Muscle layer of duodenum (tissue), 2 donors: ENCODE measurements at regions not wholly inside any gene's neighbourhood (a gene's known extent, or its start where the extent isn't known, plus 50 kb on each side); places are given as distances from the start of the nearest gene placed in this dataset.

Experiments
- H3K27ac ChIP-seq: one replicate; pipeline ENCODE4 v1.7.0; 2013; ENCODE audit warnings: mild to moderate bottlenecking, low read length
- H3K27me3 ChIP-seq: one replicate; pipeline ENCODE4 v1.7.0; 2013; ENCODE audit warnings: low read depth, mild to moderate bottlenecking, control low read depth, low read length
- H3K36me3 ChIP-seq, 2 donors: one replicate each; pipeline ENCODE4 v1.7.0; 2013; ENCODE audit warnings: low read length in 2 of 2, control low read depth in 1 of 2, mild to moderate bottlenecking in 1 of 2; ENCODE audit not compliant: insufficient read depth in 2 of 2, control insufficient read depth in 1 of 2
- H3K4me1 ChIP-seq, 2 donors: one replicate each; pipeline ENCODE4 v1.7.0; 2013; ENCODE audit warnings: low read length in 2 of 2, mild to moderate bottlenecking in 2 of 2, control low read depth in 1 of 2, moderate library complexity in 1 of 2; ENCODE audit not compliant: insufficient read depth in 2 of 2, control insufficient read depth in 1 of 2
- H3K4me3 ChIP-seq, 2 donors: one replicate each; pipeline ENCODE4 v1.7.0; 2013; ENCODE audit warnings: low read length in 2 of 2, low read depth in 1 of 2, mild to moderate bottlenecking in 1 of 2
- H3K9me3 ChIP-seq, 2 donors: one replicate each; pipeline ENCODE4 v1.7.0; 2013; ENCODE audit warnings: low read length in 2 of 2, control low read depth in 1 of 2, mild to moderate bottlenecking in 1 of 2; ENCODE audit not compliant: control insufficient read depth in 1 of 2
- donor health status: healthy.

DNA sequence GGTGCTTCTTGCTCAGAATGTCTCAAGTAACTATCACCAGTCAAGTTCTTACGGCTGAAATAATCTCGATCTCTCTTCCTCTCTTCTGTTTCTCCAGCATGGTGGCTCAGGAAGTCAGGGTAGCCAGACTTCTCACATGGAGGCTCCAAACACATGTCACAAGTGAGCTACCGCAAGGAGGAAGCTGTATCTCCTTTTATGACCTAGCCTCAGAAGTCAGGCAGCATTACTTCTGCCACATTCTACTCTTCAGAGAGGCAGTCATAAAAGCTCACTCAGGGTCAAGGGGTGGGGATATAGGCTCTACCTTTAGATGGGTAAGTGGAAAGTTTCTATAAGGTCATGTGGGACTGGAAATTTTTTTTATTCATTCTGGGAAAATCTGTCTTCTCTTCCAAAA is 86.6 kb upstream of the NEO1 start:
- no peaks in the 10 kb centered on the region for H3K4me1 ChIP-seq
- no peak overlapping the region for H3K27ac ChIP-seq
- no peak overlapping the region for H3K4me3 ChIP-seq
- no peaks in the 10 kb centered on the region for H3K36me3 ChIP-seq
- H3K9me3 ChIP-seq: no peaks in the 10 kb centered on the region
- no peaks in the 10 kb centered on the region for H3K27me3 ChIP-seq

DNA sequence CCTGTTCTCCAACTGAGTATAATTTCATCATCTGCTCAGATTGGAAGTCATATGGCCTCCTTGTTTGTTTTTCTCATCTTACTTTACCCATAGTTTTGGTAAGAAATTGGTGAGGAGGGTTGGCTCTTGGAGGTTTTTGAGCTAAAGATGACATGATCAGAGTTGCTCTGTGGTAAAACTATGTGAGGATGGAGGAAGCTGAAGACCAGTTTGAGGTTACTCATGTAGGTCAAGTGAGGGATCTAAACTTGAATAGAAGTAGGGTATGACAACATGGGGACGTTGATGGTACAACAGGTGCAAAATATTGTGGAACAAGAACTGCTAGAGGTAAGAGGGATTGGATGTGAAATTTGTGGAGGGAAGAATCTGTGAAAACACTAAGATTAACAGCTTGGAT is 87.7 kb upstream of the NEO1 start:
- no peaks in the 10 kb centered on the region for H3K9me3 ChIP-seq
- no peaks in the 10 kb centered on the region for H3K27me3 ChIP-seq
- H3K4me1 ChIP-seq: no peaks in the 10 kb centered on the region
- H3K4me3 ChIP-seq: no peak overlapping the region
- H3K36me3 ChIP-seq: no peaks in the 10 kb centered on the region
- H3K27ac ChIP-seq: no peak overlapping the region

DNA sequence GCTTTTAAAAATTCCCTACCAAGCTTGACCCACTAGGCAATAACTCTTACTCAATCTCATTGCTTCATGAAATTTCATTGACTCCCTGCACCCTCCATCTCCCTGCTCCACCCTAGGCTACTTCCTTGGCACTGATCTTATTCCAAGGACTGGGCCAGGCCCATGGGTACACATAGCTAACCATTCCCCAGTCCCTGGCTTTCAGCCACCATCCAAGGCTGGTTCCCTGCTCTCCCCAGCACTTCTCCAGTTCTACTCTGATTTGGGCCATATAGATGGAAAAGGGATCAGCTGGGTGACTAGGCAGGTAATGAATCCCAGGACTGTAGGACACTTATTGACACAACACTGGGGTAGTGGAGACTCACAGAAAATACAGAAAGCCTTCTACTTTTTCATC is 88.1 kb upstream of the NEO1 start:
- Histone ChIP-seq H3K4me3 (no peak overlapping the region), H3K9me3 (no peaks in the 10 kb centered on the region), H3K4me1 (no peaks in the 10 kb centered on the region), H3K27ac (no peak overlapping the region), H3K27me3 (no peaks in the 10 kb centered on the region), H3K36me3 (no peaks in the 10 kb centered on the region)

DNA sequence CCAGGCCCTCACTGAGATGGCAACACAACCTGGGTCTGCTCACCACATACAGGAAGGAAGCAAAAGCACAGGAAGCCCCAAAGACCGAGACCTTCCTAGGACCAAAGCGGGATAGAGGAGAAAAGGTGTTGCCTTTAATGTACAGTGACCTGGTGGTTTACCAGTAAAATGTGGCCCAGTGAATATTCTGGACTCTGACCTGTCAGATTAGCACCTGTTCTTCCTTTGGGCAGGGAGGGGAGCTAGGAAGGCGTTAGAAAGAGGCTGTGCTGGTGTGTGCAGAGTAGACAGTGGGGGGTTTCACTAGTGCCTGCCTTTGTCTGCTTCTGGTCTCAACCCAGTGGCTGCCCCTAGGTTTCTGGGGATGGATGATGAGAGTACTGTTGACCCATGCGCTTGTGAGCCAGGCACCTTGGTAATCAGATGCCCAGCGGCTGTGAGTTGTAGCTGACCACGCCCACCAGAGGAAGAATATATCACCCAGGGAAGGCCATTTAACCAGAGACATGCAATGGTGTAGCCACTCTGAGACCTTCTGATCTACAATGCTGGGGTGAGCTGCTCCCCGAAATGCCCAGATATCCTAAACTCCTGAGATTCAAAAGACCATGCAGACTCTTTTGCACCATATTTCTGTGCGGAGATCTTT is 90.1 kb upstream of the NEO1 start:
- Histone ChIP-seq H3K4me3 (no peak overlapping the region), H3K4me1 (no peaks in the 10 kb centered on the region), H3K9me3 (no peaks in the 10 kb centered on the region), H3K27me3 (no peaks in the 10 kb centered on the region), H3K36me3 (no peaks in the 10 kb centered on the region), H3K27ac (no peak overlapping the region)

DNA sequence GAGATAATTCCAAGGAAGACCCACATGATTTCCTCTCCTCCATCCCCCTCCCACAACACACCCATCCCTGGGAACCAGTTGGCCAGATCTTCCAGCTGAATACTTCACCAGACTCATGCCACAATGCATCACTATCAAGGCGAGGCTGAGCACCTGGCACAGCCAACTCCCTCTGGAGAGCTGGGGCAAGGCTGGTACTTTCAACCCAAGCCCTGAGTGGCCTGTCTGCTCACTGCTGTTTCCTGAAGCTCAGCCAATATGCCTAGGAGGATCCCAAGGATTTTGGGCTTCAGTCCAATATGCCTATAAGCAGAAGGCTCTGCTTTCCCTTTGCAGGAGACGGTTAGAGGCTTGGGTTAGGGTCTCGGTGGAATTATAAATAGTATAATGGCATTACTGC is 90.9 kb upstream of the NEO1 start:
- no peak overlapping the region for H3K27ac ChIP-seq
- H3K4me3 ChIP-seq: no peak overlapping the region

DNA sequence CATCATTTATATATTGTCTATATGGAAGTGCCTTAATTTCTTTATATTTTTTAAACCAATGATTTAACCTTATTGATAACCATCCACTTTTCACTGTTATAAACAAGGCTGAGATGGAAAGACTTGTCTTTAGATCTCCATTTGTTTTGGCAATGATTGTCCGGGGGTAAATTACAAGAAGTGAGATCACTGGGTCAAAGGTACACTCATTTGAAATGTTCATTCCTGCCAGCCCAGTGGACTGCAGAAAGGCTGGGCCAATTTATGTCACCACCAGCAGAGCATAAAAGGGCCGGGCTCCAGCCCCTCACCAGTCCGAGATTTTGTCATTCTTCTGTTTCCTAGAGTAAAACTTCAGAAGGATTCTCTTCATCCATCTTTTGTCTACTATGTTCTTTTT is 93.6 kb upstream of the NEO1 start:
- Histone ChIP-seq H3K4me1 (no peaks in the 10 kb centered on the region), H3K27ac (no peak overlapping the region), H3K36me3 (no peaks in the 10 kb centered on the region), H3K27me3 (no peaks in the 10 kb centered on the region), H3K9me3 (no peaks in the 10 kb centered on the region), H3K4me3 (no peak overlapping the region)

More for the DNA sequence above, 90.9 kb upstream of the NEO1 start:
- H3K4me1 ChIP-seq: no peaks in the 10 kb centered on the region
- no peaks in the 10 kb centered on the region for H3K36me3 ChIP-seq
- no peaks in the 10 kb centered on the region for H3K27me3 ChIP-seq
- no peaks in the 10 kb centered on the region for H3K9me3 ChIP-seq

DNA sequence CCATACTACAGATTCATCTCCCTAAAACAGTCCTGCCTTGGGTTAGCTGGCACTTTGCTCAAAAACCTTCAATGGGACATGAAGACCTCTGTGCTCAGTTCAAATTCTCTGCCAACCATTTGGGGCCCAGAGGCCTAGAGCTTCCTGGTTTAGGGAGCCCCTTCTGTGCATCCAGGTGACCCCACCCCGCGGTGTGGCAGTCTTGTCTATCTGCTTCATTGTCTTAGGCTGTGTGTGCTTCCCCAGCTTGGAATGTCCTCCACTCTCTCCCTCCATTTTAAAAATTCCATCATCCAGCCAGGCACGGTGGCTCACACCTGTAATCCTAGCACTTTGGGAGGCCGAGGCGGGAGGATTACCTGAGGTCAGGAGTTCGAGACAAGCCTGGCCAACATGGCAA is 99.0 kb upstream of the NEO1 start:
- no peak overlapping the region for H3K27ac ChIP-seq
- H3K4me1 ChIP-seq: no peaks in the 10 kb centered on the region
- H3K27me3 ChIP-seq: no peaks in the 10 kb centered on the region
- no peak overlapping the region for H3K4me3 ChIP-seq
- H3K36me3 ChIP-seq: no peaks in the 10 kb centered on the region
- peaks cover 0 to 3% of the 10 kb centered on the region in 2 donors for H3K9me3 ChIP-seq

DNA sequence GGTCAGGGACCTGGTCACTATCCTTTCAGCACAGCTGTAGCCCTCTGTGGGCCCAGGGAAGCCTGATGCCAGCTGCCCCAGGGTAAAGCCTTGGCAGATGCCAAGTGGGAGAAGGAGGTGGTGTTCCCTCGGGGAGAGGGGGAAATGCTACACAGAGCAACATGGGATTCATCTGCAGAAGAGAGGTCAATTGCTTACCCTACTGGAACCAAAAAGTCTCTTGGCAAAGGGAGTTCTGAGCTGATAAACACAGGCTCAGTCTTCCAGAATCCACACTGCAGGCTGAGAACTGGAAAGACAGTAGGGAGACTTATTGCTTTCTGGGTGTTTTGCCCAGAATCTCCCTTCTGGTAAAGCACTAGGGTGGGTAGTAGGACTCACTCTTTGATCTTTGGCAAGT is 100.1 kb upstream of the NEO1 start:
- H3K27ac ChIP-seq: no peak overlapping the region
- H3K4me1 ChIP-seq: no peaks in the 10 kb centered on the region
- H3K9me3 ChIP-seq: peaks cover 0 to 6% of the 10 kb centered on the region in 2 donors
- no peaks in the 10 kb centered on the region for H3K36me3 ChIP-seq
- H3K4me3 ChIP-seq: no peak overlapping the region
- H3K27me3 ChIP-seq: no peaks in the 10 kb centered on the region

DNA sequence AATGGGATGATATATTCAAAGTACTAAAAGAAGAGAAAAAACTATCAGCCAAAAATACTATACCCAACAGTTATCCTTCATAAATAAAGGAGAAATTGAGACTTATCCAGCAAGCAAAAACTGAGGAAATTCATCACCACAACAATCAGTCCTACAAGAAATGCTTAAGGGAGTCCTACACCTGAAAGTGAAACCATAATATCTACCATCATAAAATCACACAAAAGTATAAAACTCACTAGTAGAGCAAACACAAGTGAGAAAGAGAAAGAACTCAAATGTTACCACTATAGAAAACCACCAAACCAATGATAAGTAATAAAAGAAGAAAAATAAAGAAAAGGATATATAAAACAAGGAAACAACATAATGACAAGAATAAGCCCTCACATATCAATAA is 103.6 kb upstream of the NEO1 start:
- Histone ChIP-seq H3K4me3 (no peak overlapping the region), H3K27ac (no peak overlapping the region), H3K36me3 (no peaks in the 10 kb centered on the region), H3K4me1 (no peaks in the 10 kb centered on the region), H3K9me3 (peaks cover 0 to 6% of the 10 kb centered on the region in 2 donors), H3K27me3 (no peaks in the 10 kb centered on the region)

DNA sequence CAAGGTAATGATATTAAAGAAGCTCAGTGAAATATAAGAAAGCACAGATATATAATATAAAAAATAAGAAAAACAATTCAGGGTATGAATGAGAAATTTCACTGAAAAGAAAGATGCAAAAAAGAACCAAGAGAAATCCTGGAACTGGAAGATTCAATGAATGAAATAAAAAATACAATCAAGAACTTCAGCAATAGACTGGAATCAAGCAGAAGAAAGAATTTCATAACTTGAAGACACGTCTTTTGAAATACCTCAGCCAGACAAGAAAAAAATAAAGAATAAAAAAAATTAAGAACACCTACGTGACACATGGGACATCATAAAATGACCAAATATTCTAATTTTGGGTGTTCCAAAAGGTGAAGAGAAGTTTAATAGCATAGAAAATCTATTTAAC is 104.6 kb upstream of the NEO1 start:
- Histone ChIP-seq H3K27me3 (no peaks in the 10 kb centered on the region), H3K4me3 (no peak overlapping the region), H3K27ac (no peak overlapping the region), H3K4me1 (no peaks in the 10 kb centered on the region), H3K9me3 (peaks cover 0 to 6% of the 10 kb centered on the region in 2 donors), H3K36me3 (no peaks in the 10 kb centered on the region)

DNA sequence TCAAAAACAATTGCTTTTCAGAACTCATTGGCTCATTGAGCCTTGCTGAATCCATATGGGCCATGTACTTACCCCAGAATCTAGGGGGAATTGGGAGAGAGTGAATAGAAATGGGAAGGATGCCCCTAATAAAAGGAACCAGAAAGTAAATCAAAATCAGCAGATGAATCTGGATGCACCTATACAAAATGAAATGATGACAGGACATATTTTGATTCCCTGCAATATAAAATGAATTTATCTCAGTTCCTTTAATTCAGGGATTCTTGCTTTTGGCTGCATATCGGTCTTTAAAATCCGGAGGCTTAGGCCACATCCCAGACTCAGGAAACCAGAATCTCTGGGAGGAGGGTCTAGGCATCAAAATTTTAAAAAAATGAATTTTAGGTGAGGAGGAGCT is 107.7 kb upstream of the NEO1 start:
- Histone ChIP-seq H3K9me3 (peaks cover 0 to 6% of the 10 kb centered on the region in 2 donors), H3K36me3 (no peaks in the 10 kb centered on the region)

DNA sequence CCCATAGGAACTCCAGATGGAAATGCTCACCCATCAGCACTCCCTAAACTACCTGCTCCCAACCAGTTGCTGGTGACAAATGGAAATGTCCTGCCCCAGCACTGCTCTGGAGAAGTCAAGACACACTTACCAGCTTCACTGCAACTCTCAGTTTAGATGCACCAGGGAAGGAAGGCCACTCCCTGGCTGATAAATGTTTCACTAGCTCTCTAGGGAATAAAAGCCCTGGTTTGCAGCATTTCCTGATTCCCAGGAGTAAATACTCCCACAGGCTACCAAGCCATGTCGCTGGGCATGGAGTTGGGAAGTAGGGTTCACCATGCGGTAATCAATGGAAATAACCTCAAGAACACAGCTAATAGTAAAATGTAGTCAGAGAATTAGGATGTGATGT is 112.0 kb upstream of the NEO1 start:
- no peaks in the 10 kb centered on the region for H3K27me3 ChIP-seq
- no peak overlapping the region for H3K27ac ChIP-seq
- H3K4me1 ChIP-seq: no peaks in the 10 kb centered on the region
- H3K36me3 ChIP-seq: no peaks in the 10 kb centered on the region
- H3K9me3 ChIP-seq: no peaks in the 10 kb centered on the region
- H3K4me3 ChIP-seq: no peak overlapping the region

More for the DNA sequence above, 107.7 kb upstream of the NEO1 start:
- H3K4me3 ChIP-seq: no peak overlapping the region
- H3K4me1 ChIP-seq: no peaks in the 10 kb centered on the region
- H3K27ac ChIP-seq: no peak overlapping the region
- H3K27me3 ChIP-seq: no peaks in the 10 kb centered on the region
